Mesenchymal stem cell (in vitro differentiated cells and primary cell): ENCODE measurements at regions not wholly inside any gene's neighbourhood (a gene's known extent, or its start where the extent isn't known, plus 50 kb on each side); places are given as distances from the start of the nearest gene placed in this dataset.

Source experiments
- DNase-seq: peaks from one replicate; pipeline ENCODE4 v3.0.0-alpha.2; 2013
- H2AFZ ChIP-seq: one replicate; pipeline ENCODE4 v1.6.1; 2013; ENCODE audit warnings: low read depth, mild to moderate bottlenecking, control low read depth, inconsistent platforms, low read length, moderate library complexity
- H2AK5ac ChIP-seq: 2 replicates; pipeline ENCODE4 v1.6.1; 2013; ENCODE audit warnings: low read length, moderate library complexity, mild to moderate bottlenecking, inconsistent platforms; ENCODE audit not compliant: severe bottlenecking
- H2BK120ac ChIP-seq: one replicate; pipeline ENCODE4 v1.6.1; 2013; ENCODE audit warnings: low read depth, mild to moderate bottlenecking, inconsistent platforms, low read length, moderate library complexity
- H2BK12ac ChIP-seq, 2 experiments: one replicate each; pipeline ENCODE4 v1.6.1; 2013; ENCODE audit warnings: inconsistent platforms in 2 of 2, low read length in 2 of 2, mild to moderate bottlenecking in 2 of 2, moderate library complexity in 2 of 2, control low read depth in 1 of 2
- H2BK15ac ChIP-seq: one replicate; pipeline ENCODE4 v1.6.1; 2013; ENCODE audit warnings: mild to moderate bottlenecking, low read depth, inconsistent platforms; ENCODE audit not compliant: poor library complexity, severe bottlenecking
- H2BK5ac ChIP-seq: 2 replicates; pipeline ENCODE4 v1.6.1; 2013; ENCODE audit warnings: low read depth, mild to moderate bottlenecking, low read length, control low read depth, inconsistent platforms; ENCODE audit not compliant: poor library complexity, severe bottlenecking
- H3K14ac ChIP-seq, 2 experiments: one replicate each; pipeline ENCODE4 v1.6.1; 2013; ENCODE audit warnings: inconsistent platforms in 2 of 2, low read length in 2 of 2, control low read depth in 1 of 2, mild to moderate bottlenecking in 1 of 2, moderate library complexity in 1 of 2
- H3K18ac ChIP-seq, 2 experiments: one replicate each; pipeline ENCODE4 v1.6.1; 2013; ENCODE audit warnings: inconsistent platforms in 2 of 2, low read length in 2 of 2, control low read depth in 1 of 2, low read depth in 1 of 2, mild to moderate bottlenecking in 1 of 2
- H3K23ac ChIP-seq, 2 experiments: one replicate each; pipeline ENCODE4 v1.6.1; 2013; ENCODE audit warnings: inconsistent platforms in 2 of 2, low read length in 2 of 2, mild to moderate bottlenecking in 2 of 2, moderate library complexity in 2 of 2, control low read depth in 1 of 2
- H3K27ac ChIP-seq: 2 replicates; pipeline ENCODE4 v1.5.1; 2013; ENCODE audit warnings: mild to moderate bottlenecking, moderate library complexity, low read length, control low read depth, inconsistent platforms; ENCODE audit not compliant: poor library complexity, severe bottlenecking
- H3K27me3 ChIP-seq, 2 experiments: 2 replicates each; pipeline versions ENCODE4 v1.6.1 to v1.7.0; 2013; ENCODE audit warnings: low read length in 2 of 2, mild to moderate bottlenecking in 2 of 2, moderate library complexity in 2 of 2, control low read depth in 1 of 2, inconsistent platforms in 1 of 2; ENCODE audit not compliant: control insufficient read depth in 1 of 2, insufficient read depth in 1 of 2
- H3K36me3 ChIP-seq, 2 experiments: 2 replicates each; pipeline versions ENCODE4 v1.6.1 to v1.7.0; 2013; ENCODE audit warnings: low read length in 2 of 2, control low read depth in 1 of 2, inconsistent platforms in 1 of 2, low read depth in 1 of 2, mild to moderate bottlenecking in 1 of 2; ENCODE audit not compliant: insufficient read depth in 2 of 2, control insufficient read depth in 1 of 2
- H3K4ac ChIP-seq, 2 experiments: one replicate each; pipeline ENCODE4 v1.6.1; 2013; ENCODE audit warnings: inconsistent platforms in 2 of 2, low read length in 2 of 2, mild to moderate bottlenecking in 2 of 2, moderate library complexity in 2 of 2, control low read depth in 1 of 2, low read depth in 1 of 2
- H3K4me1 ChIP-seq: 2 replicates; pipeline ENCODE4 v1.6.1; 2013; ENCODE audit warnings: low read depth, low read length, control low read depth; ENCODE audit not compliant: control insufficient read depth, insufficient read depth
- H3K4me2 ChIP-seq: 2 replicates; pipeline ENCODE4 v1.6.1; 2013; ENCODE audit warnings: low read length, mild to moderate bottlenecking, inconsistent platforms; ENCODE audit not compliant: poor library complexity, severe bottlenecking
- H3K4me3 ChIP-seq, 2 experiments: 2 replicates each; pipeline versions ENCODE4 v1.5.1 to v1.7.0; 2013; ENCODE audit warnings: low read length in 2 of 2, mild to moderate bottlenecking in 2 of 2, control low read depth in 1 of 2, low read depth in 1 of 2; ENCODE audit not compliant: insufficient read depth in 1 of 2
- H3K79me1 ChIP-seq: replicated peaks from 2 replicates; pipeline ENCODE4 v1.6.1; 2013; ENCODE audit warnings: mild to moderate bottlenecking, control low read depth, low read length, inconsistent platforms; ENCODE audit not compliant: poor library complexity, severe bottlenecking
- H3K9ac ChIP-seq: 2 replicates; pipeline ENCODE4 v1.7.0; 2013; ENCODE audit warnings: mild to moderate bottlenecking, low read length, moderate library complexity
- H3K9me3 ChIP-seq: 2 replicates; pipeline ENCODE4 v1.7.0; 2013; ENCODE audit warnings: mild to moderate bottlenecking, low read length; ENCODE audit not compliant: control insufficient read depth
- H4K8ac ChIP-seq: one replicate; pipeline ENCODE4 v1.6.1; 2013; ENCODE audit warnings: inconsistent platforms, mild to moderate bottlenecking, low read length, moderate library complexity
- H4K91ac ChIP-seq: one replicate; pipeline ENCODE4 v1.6.1; 2013; ENCODE audit warnings: mild to moderate bottlenecking, low read length, inconsistent platforms
- WGBS: methylation state at CpG from one replicate; pipeline ENCODE4 v1.1.7; 2013; ENCODE audit warnings: mixed read lengths; 5-methylcytosine and 5-hydroxymethylcytosine counted together

- H3K79me1 ChIP-seq = no peaks in the 10 kb centered on the region
- no peak overlapping the region for H2BK12ac ChIP-seq
- 82% methylated on average over 2 of the region's 2 CpGs for WGBS
- H3K14ac ChIP-seq = no peak overlapping the region
- no peaks in the 10 kb centered on the region for H3K4me1 ChIP-seq
- no peak overlapping the region for H2BK120ac ChIP-seq
- no peak overlapping the region for H3K18ac ChIP-seq
- no peak overlapping the region for H4K8ac ChIP-seq
- no peak overlapping the region for H3K27ac ChIP-seq
- no peak overlapping the region for H3K23ac ChIP-seq
- H4K91ac ChIP-seq = no peak overlapping the region
- no peak for DNase-seq
- no peak overlapping the region for H2BK15ac ChIP-seq
- H3K36me3 ChIP-seq = no peaks in the 10 kb centered on the region
- no peak overlapping the region for H3K4me3 ChIP-seq
- H2BK5ac ChIP-seq = no peak overlapping the region
- H3K9me3 ChIP-seq = no peaks in the 10 kb centered on the region
- no peaks in the 10 kb centered on the region for H3K27me3 ChIP-seq
- no peak overlapping the region for H3K4me2 ChIP-seq
- no peak overlapping the region for H2AFZ ChIP-seq
- no peak overlapping the region for H3K4ac ChIP-seq
- H2AK5ac ChIP-seq = no peak overlapping the region
- no peak overlapping the region for H3K9ac ChIP-seq
Measured at GRCh38 chr1:90509225-90510048, 207.7 kb downstream of the BARHL2 start.

GRCh38 chr1:90508376-90509167 lies 208.5 kb downstream of the BARHL2 start:
- H3K9ac ChIP-seq = no peak overlapping the region
- no peak overlapping the region for H3K27ac ChIP-seq
- H2BK5ac ChIP-seq = no peak overlapping the region
- no peak overlapping the region for H2AK5ac ChIP-seq
- no peak overlapping the region for H2AFZ ChIP-seq
- H3K4me3 ChIP-seq = no peak overlapping the region
- H4K8ac ChIP-seq = no peak overlapping the region
- no peak overlapping the region for H3K23ac ChIP-seq
- no peaks in the 10 kb centered on the region for H3K79me1 ChIP-seq
- H3K14ac ChIP-seq = no peak overlapping the region
- DNase-seq = no peak
- H4K91ac ChIP-seq = no peak overlapping the region
- no peak overlapping the region for H3K4me2 ChIP-seq
- no peak overlapping the region for H2BK120ac ChIP-seq
- no peaks in the 10 kb centered on the region for H3K27me3 ChIP-seq
- no peaks in the 10 kb centered on the region for H3K4me1 ChIP-seq
- H3K36me3 ChIP-seq = no peaks in the 10 kb centered on the region
- no peak overlapping the region for H3K4ac ChIP-seq
- no peak overlapping the region for H3K18ac ChIP-seq
- H3K9me3 ChIP-seq = no peaks in the 10 kb centered on the region
- no peak overlapping the region for H2BK12ac ChIP-seq
- H2BK15ac ChIP-seq = no peak overlapping the region
- WGBS = 94% methylated on average over 1 of the region's 2 CpGs

- Histone ChIP-seq H3K4me1 (no peaks in the 10 kb centered on the region), H3K27ac (no peak overlapping the region), H4K91ac (no peak overlapping the region), H3K4me2 (no peak overlapping the region), H2AK5ac (no peak overlapping the region), H2BK120ac (no peak overlapping the region), H2BK5ac (no peak overlapping the region), H3K18ac (no peak overlapping the region), H3K79me1 (no peaks in the 10 kb centered on the region), H2BK12ac (no peak overlapping the region), H3K23ac (no peak overlapping the region), H3K9me3 (no peaks in the 10 kb centered on the region), H3K9ac (no peak overlapping the region), H3K4me3 (no peak overlapping the region), H3K14ac (no peak overlapping the region), H3K27me3 (no peaks in the 10 kb centered on the region), H2BK15ac (no peak overlapping the region), H3K36me3 (no peaks in the 10 kb centered on the region), H4K8ac (no peak overlapping the region), H2AFZ (no peak overlapping the region), H3K4ac (no peak overlapping the region)
- DNase-seq = no peak
- 91% methylated on average over 4 of the region's 5 CpGs for WGBS
Measured at GRCh38 chr1:90507173-90507572, 209.9 kb downstream of the BARHL2 start.

- no peak overlapping the region for H2BK5ac ChIP-seq
- no peak overlapping the region for H2BK120ac ChIP-seq
- H3K4ac ChIP-seq = no peak overlapping the region
- no peak overlapping the region for H3K4me3 ChIP-seq
- no peaks in the 10 kb centered on the region for H3K4me1 ChIP-seq
- no peak overlapping the region for H3K23ac ChIP-seq
- no peaks in the 10 kb centered on the region for H3K79me1 ChIP-seq
- no peak overlapping the region for H4K8ac ChIP-seq
- H3K14ac ChIP-seq = no peak overlapping the region
- H2BK12ac ChIP-seq = no peak overlapping the region
- no peak overlapping the region for H4K91ac ChIP-seq
- no peak overlapping the region for H3K18ac ChIP-seq
- H2AFZ ChIP-seq = no peak overlapping the region
- no peak for DNase-seq
- H2BK15ac ChIP-seq = no peak overlapping the region
- H3K9ac ChIP-seq = no peak overlapping the region
- no peak overlapping the region for H2AK5ac ChIP-seq
- H3K36me3 ChIP-seq = no peaks in the 10 kb centered on the region
- H3K4me2 ChIP-seq = no peak overlapping the region
- H3K9me3 ChIP-seq = no peaks in the 10 kb centered on the region
- H3K27ac ChIP-seq = no peak overlapping the region
- 92% methylated on average over 2 of the region's 2 CpGs for WGBS
- H3K27me3 ChIP-seq = no peaks in the 10 kb centered on the region
Measured at GRCh38 chr1:90505806-90506205, 211.3 kb downstream of the BARHL2 start.
